ENCODE measurements at regions not wholly inside any gene's neighbourhood (a gene's known extent, or its start where the extent isn't known, plus 50 kb on each side); places are given as distances from the start of the nearest gene placed in this dataset.
A peak's percentile ranks its signal among the peaks of the same experiment; 100 is the strongest.

GRCh38 chr18:55072181-55072580 is 112.9 kb upstream of the CCDC68 start:
- no peaks in the 10 kb centered on the region for H3K9me3 ChIP-seq
- no peak for DNase-seq
- no peak overlapping the region for H3K27ac ChIP-seq
- H3K27me3 ChIP-seq: no peaks in the 10 kb centered on the region
- H3K36me3 ChIP-seq: no peaks in the 10 kb centered on the region
- H3K4me1 ChIP-seq: no peaks in the 10 kb centered on the region
- H3K4me3 ChIP-seq: no peak overlapping the region
- TF ChIP-seq CTCF (IDR thresholded peaks at IDR 0.05) (no peak), POLR2A (IDR thresholded peaks at IDR 0.05) (no peak)

- DNase-seq: peak in 1 of 3 donors; percentile 54
- no peaks in the 10 kb centered on the region for H3K36me3 ChIP-seq
- TF ChIP-seq CTCF (IDR thresholded peaks at IDR 0.05) (no peak), POLR2A (IDR thresholded peaks at IDR 0.05) (no peak)
- H3K4me1 ChIP-seq: no peaks in the 10 kb centered on the region
- H3K27me3 ChIP-seq: no peaks in the 10 kb centered on the region
- no peaks in the 10 kb centered on the region for H3K9me3 ChIP-seq
- H3K4me3 ChIP-seq: no peak overlapping the region
- peak overlapping the region in 1 of 4 donors; percentile 53 for H3K27ac ChIP-seq
Observed at GRCh38 chr18:55069497-55069896, 110.2 kb upstream of the CCDC68 start.

GRCh38 chr18:55064760-55065159 is 105.5 kb upstream of the CCDC68 start:
- H3K36me3 ChIP-seq: no peaks in the 10 kb centered on the region
- no peak overlapping the region for H3K4me3 ChIP-seq
- H3K4me1 ChIP-seq: no peaks in the 10 kb centered on the region
- DNase-seq: peak in 1 of 3 donors; percentile 23
- TF ChIP-seq POLR2A (IDR thresholded peaks at IDR 0.05): no peak
- no peak for TF ChIP-seq CTCF (IDR thresholded peaks at IDR 0.05)
- H3K9me3 ChIP-seq: no peaks in the 10 kb centered on the region
- H3K27ac ChIP-seq: peak overlapping the region in 1 of 4 donors; percentile 55
- H3K27me3 ChIP-seq: no peaks in the 10 kb centered on the region

GRCh38 chr18:55064073-55064472 is 104.8 kb upstream of the CCDC68 start:
- TF ChIP-seq POLR2A (IDR thresholded peaks at IDR 0.05): no peak
- no peak for TF ChIP-seq CTCF (IDR thresholded peaks at IDR 0.05)
- Histone ChIP-seq H3K4me3 (no peak overlapping the region), H3K27me3 (no peaks in the 10 kb centered on the region), H3K36me3 (no peaks in the 10 kb centered on the region), H3K9me3 (no peaks in the 10 kb centered on the region), H3K27ac (peak overlapping the region in 1 of 4 donors; percentile 55), H3K4me1 (no peaks in the 10 kb centered on the region)
- no peak for DNase-seq

GRCh38 chr18:55054021-55054990 is 95.0 kb upstream of the CCDC68 start:
- DNase-seq: no peak
- Histone ChIP-seq H3K4me3 (no peak overlapping the region), H3K36me3 (no peaks in the 10 kb centered on the region), H3K9me3 (no peaks in the 10 kb centered on the region), H3K4me1 (no peaks in the 10 kb centered on the region), H3K27me3 (no peaks in the 10 kb centered on the region), H3K27ac (no peak overlapping the region)
- TF ChIP-seq CTCF (IDR thresholded peaks at IDR 0.05) (no peak), POLR2A (IDR thresholded peaks at IDR 0.05) (no peak)

Measured in Peyer's patch (tissue), 4 donors.